ENCODE measurements at regions not wholly inside any gene's neighbourhood (a gene's known extent, or its start where the extent isn't known, plus 50 kb on each side); places are given as distances from the start of the nearest gene placed in this dataset.

GRCh38 chr4:19010761-19011160, 989.2 kb upstream of the LCORL start:
- intact Hi-C loops (cut with micrococcal nuclease; ENCODE audit: unreplicated experiment) = no loop called here
- BruUV-seq (replicated peaks) = no TSS peak
- ChIA-PET POLR2A (ENCODE audit: low non-redundant PET) (no interaction called here), CTCF (no interaction called here)
- H3K4me3 ChIP-seq (ENCODE audit: low read depth, low read length, poor library complexity, severe bottlenecking) = no peak overlapping the region
- TF ChIP-seq EZH2 (IDR thresholded peaks at IDR 0.05; ENCODE audit: borderline replicate concordance, low read depth, low read length, poor library complexity, severe bottlenecking) = no peak
- no peak for TF ChIP-seq CTCF (conservative IDR thresholded peaks at IDR 0.05; ENCODE audit: low read depth, low read length)
- H3K4me1 ChIP-seq (ENCODE audit: insufficient read depth, low read length, poor library complexity, severe bottlenecking) = no peaks in the 10 kb centered on the region
- H3K27me3 ChIP-seq (replicated peaks; ENCODE audit: insufficient read depth, low read depth, low read length, poor library complexity) = no peaks in the 10 kb centered on the region
- DNase-seq (ENCODE audit: low spot score) = no peak
- H3K27ac ChIP-seq (ENCODE audit: low read depth, low read length, poor library complexity, severe bottlenecking) = no peak overlapping the region
- H3K9me3 ChIP-seq (ENCODE audit: low read depth, low read length, poor library complexity, severe bottlenecking) = no peaks in the 10 kb centered on the region
- no peaks in the 10 kb centered on the region for H3K36me3 ChIP-seq (ENCODE audit: insufficient read depth, low read length, poor library complexity, severe bottlenecking)

- Histone ChIP-seq H3K36me3 (ENCODE audit: insufficient read depth, low read length, poor library complexity, severe bottlenecking) (no peaks in the 10 kb centered on the region), H3K9me3 (ENCODE audit: low read depth, low read length, poor library complexity, severe bottlenecking) (no peaks in the 10 kb centered on the region), H3K27ac (ENCODE audit: low read depth, low read length, poor library complexity, severe bottlenecking) (no peak overlapping the region), H3K4me3 (ENCODE audit: low read depth, low read length, poor library complexity, severe bottlenecking) (no peak overlapping the region), H3K27me3 (replicated peaks; ENCODE audit: insufficient read depth, low read depth, low read length, poor library complexity) (no peaks in the 10 kb centered on the region), H3K4me1 (ENCODE audit: insufficient read depth, low read length, poor library complexity, severe bottlenecking) (no peaks in the 10 kb centered on the region)
- no TSS peak for BruUV-seq (replicated peaks)
- POLR2A ChIA-PET (ENCODE audit: low non-redundant PET) = no interaction called here
- intact Hi-C loops (cut with micrococcal nuclease; ENCODE audit: unreplicated experiment) = no loop called here
- CTCF ChIA-PET = no interaction called here
- TF ChIP-seq EZH2 (IDR thresholded peaks at IDR 0.05; ENCODE audit: borderline replicate concordance, low read depth, low read length, poor library complexity, severe bottlenecking) = no peak
- no peak for TF ChIP-seq CTCF (conservative IDR thresholded peaks at IDR 0.05; ENCODE audit: low read depth, low read length)
- DNase-seq (ENCODE audit: low spot score) = no peak
Measured at GRCh38 chr4:19009881-19010280, 988.3 kb upstream of the LCORL start.

GRCh38 chr4:19005211-19005610, 983.7 kb upstream of the LCORL start:
- H3K27ac ChIP-seq (ENCODE audit: low read depth, low read length, poor library complexity, severe bottlenecking) = no peak overlapping the region
- H3K27me3 ChIP-seq (replicated peaks; ENCODE audit: insufficient read depth, low read depth, low read length, poor library complexity) = no peaks in the 10 kb centered on the region
- no peaks in the 10 kb centered on the region for H3K4me1 ChIP-seq (ENCODE audit: insufficient read depth, low read length, poor library complexity, severe bottlenecking)
- no peaks in the 10 kb centered on the region for H3K9me3 ChIP-seq (ENCODE audit: low read depth, low read length, poor library complexity, severe bottlenecking)
- POLR2A ChIA-PET (ENCODE audit: low non-redundant PET) = no interaction called here
- intact Hi-C loops (cut with micrococcal nuclease; ENCODE audit: unreplicated experiment) = no loop called here
- no TSS peak for BruUV-seq (replicated peaks)
- no peaks in the 10 kb centered on the region for H3K36me3 ChIP-seq (ENCODE audit: insufficient read depth, low read length, poor library complexity, severe bottlenecking)
- no peak overlapping the region for H3K4me3 ChIP-seq (ENCODE audit: low read depth, low read length, poor library complexity, severe bottlenecking)
- DNase-seq (ENCODE audit: low spot score) = no peak
- TF ChIP-seq EZH2 (IDR thresholded peaks at IDR 0.05; ENCODE audit: borderline replicate concordance, low read depth, low read length, poor library complexity, severe bottlenecking) = no peak
- no peak for TF ChIP-seq CTCF (conservative IDR thresholded peaks at IDR 0.05; ENCODE audit: low read depth, low read length)
- CTCF ChIA-PET = no interaction called here
